ENCODE measurements at regions not wholly inside any gene's neighbourhood (a gene's known extent, or its start where the extent isn't known, plus 50 kb on each side); places are given as distances from the start of the nearest gene placed in this dataset.

DNA sequence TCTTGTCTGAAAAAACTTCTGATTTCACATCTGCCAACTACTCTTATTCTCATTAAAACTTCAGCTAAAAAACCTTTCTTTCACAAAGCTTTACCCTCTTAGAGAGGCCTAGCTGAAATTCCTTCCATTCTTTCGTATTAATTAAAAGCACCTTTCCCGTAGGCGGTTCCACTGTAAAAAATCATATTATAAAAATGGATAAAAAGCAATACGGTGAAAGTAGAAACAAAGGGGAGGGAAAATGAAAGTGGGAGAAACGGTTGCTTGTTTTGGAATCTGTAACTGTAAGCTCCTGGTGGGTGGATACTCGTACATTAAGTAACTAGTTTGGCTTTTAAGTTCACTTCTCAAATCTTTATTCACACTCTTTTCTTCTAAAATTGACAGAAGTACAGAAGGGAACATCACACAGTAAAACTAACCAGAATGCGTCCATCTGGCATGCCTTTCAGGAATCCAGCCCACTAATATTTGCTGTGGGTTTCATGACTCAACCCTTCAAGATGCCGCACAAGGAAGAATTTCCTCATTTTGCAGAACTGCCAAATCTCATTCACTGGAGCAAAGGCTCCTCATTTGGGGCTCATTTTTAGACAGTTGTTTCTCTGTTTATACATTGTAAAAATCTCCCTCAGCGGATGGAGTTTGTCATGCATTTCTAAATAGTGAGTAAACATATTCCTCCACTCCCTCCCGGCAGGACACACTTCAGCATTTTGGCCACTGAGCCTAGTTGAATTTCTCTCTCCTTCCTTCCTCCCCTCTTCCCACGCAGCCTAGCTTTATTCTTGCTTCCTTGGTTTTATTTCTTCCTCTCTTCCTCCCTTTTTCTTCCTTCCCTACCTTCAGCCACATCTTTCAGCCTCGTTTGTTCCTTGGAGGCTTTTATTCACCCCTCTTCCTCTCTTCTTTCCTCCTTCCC is 419.5 kb upstream of the NAALADL2 start:
- TF ChIP-seq CTCF (IDR thresholded peaks at IDR 0.05; ENCODE audit: borderline replicate concordance, control extremely low read depth, extremely low read depth, insufficient read depth, missing control alignments): no peak
- in situ Hi-C loops (cut with MboI; ENCODE audit: low sequenced_read_pairs, unreplicated experiment): no loop called here
- DNase-seq (ENCODE audit: low spot score): no peak

DNA sequence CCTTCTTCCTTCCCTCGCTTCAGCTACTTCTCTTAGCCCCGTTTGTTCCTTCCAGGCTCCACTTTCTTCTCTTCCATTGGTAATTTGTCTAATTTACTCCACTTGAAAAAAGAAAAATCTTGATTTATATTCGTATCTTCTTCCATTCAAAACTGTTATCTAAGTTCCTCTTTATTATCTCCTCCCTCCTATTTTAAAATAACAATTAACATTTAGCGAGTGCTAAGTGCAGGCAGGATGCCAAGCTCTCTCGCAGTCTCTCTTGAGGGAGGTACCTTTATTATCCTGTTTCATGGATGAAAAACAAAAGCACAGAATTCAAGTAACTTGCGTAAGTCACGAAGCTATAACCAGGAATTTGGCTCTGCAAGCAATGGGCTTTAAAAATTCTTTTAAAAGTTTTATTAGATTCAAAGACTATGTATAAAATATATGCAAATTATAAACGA is 418.9 kb upstream of the NAALADL2 start:
- no peak for TF ChIP-seq CTCF (IDR thresholded peaks at IDR 0.05; ENCODE audit: borderline replicate concordance, control extremely low read depth, extremely low read depth, insufficient read depth, missing control alignments)
- DNase-seq (ENCODE audit: low spot score): no peak
- in situ Hi-C loops (cut with MboI; ENCODE audit: low sequenced_read_pairs, unreplicated experiment): no loop called here

- DNase-seq (ENCODE audit: low spot score): peak; percentile 49
- no peak for TF ChIP-seq CTCF (IDR thresholded peaks at IDR 0.05; ENCODE audit: borderline replicate concordance, control extremely low read depth, extremely low read depth, insufficient read depth, missing control alignments)
- in situ Hi-C loops (cut with MboI; ENCODE audit: low sequenced_read_pairs, unreplicated experiment): no loop called here
These were observed 418.2 kb upstream of the NAALADL2 start for GRCh38 chr3:174440741-174441587.

DNA sequence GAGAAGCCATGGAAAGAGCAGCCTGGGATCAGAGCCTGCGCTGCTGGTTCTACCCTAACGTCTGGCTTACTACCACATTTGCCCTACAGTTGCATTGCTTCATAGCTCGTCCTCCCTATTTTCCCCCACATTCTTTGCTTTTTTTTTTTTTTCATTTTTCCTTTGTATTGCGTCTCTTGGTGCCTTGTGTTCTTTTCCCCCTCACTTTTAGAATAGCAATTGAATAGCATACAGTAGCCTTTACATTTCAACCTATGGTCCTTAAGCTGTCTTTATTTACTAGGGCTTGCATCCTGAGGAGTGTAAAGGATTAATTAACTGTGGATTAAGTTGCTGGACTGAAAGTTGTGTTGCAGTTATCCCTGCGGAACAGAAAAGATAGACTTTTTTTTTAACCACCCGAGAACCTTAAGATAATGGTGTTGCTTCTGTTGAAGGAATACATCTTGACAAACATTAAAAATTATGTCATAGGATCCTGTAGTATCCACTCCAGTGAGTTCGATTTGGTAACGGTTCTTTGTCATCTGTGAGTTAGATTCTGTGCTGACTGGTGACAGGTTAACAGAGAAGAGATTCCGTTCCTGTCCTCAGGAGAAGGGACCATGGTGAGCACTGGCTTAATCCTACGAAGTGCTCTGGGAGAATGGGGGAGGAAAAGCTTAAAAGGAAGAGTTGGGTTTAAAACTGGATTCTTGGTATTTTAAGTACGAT is 417.4 kb upstream of the NAALADL2 start:
- no peak for DNase-seq (ENCODE audit: low spot score)
- no peak for TF ChIP-seq CTCF (IDR thresholded peaks at IDR 0.05; ENCODE audit: borderline replicate concordance, control extremely low read depth, extremely low read depth, insufficient read depth, missing control alignments)
- in situ Hi-C loops (cut with MboI; ENCODE audit: low sequenced_read_pairs, unreplicated experiment): no loop called here

- DNase-seq (ENCODE audit: low spot score): no peak
These were observed 416.8 kb upstream of the NAALADL2 start for GRCh38 chr3:174442302-174442682.

More at GRCh38 chr3:174442302-174442682, 416.8 kb upstream of the NAALADL2 start:
- in situ Hi-C loops (cut with MboI; ENCODE audit: low sequenced_read_pairs, unreplicated experiment): no loop called here
- no peak for TF ChIP-seq CTCF (IDR thresholded peaks at IDR 0.05; ENCODE audit: borderline replicate concordance, control extremely low read depth, extremely low read depth, insufficient read depth, missing control alignments)
